ENCODE measurements at regions not wholly inside any gene's neighbourhood (a gene's known extent, or its start where the extent isn't known, plus 50 kb on each side); places are given as distances from the start of the nearest gene placed in this dataset.
A peak's percentile ranks its signal among the peaks of the same experiment; 100 is the strongest.

DNA sequence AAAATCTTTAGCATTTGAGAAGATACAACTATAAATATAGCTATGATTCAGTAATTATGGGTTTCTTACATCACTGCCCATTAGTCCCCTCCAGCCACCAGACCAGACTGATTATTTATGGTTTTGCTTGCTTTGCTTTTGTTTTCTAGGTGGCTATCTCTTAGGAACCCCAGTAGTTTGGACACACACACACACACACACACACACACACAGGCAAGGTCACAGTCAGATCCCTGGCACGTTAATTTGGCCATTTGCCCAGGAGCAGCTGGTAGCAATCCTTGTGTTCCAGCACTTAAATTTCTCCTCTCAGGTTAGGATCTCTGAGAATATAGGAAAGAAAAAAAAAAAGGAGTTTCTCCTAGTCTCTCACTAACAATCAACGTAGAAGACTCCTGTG, 90.2 kb upstream of the RESF1 start:
- peaks cover 11 to 24% of the 10 kb centered on the region in 2 experiments for H3K36me3 ChIP-seq (replicated peaks in 1 of 2; ENCODE audit: control extremely low read depth in 1 of 2, control insufficient read depth in 1 of 2, extremely low read depth in 1 of 2, insufficient read depth in 2 of 2, low read length in 1 of 2)
- ChIA-PET POLR2A (interaction anchor here (0.8 to 1.2 kb wide), 2 partner anchors 9 to 92 kb away, joined by 3 to 4 read pairs; no protein-coding TSS in a partner anchor), CTCF (interaction anchor here (0.8 kb wide), 1 partner anchor 443 kb away, joined by 3 read pairs; no protein-coding TSS in a partner anchor)
- peak overlapping the region; percentile 68 for H3K27ac Mint-ChIP-seq
- H3K4me3 ChIP-seq (ENCODE audit: control extremely low read depth in 1 of 5, extremely low read depth in 1 of 5, insufficient read depth in 1 of 5, low read depth in 2 of 5, low read length in 4 of 5) = no peak overlapping the region
- TF ChIP-seq EZH2 (IDR thresholded peaks at IDR 0.05; ENCODE audit: borderline replicate concordance, insufficient read depth, low read depth, low read length, poor library complexity, severe bottlenecking) = no peak
- TF ChIP-seq, protein P1, sequence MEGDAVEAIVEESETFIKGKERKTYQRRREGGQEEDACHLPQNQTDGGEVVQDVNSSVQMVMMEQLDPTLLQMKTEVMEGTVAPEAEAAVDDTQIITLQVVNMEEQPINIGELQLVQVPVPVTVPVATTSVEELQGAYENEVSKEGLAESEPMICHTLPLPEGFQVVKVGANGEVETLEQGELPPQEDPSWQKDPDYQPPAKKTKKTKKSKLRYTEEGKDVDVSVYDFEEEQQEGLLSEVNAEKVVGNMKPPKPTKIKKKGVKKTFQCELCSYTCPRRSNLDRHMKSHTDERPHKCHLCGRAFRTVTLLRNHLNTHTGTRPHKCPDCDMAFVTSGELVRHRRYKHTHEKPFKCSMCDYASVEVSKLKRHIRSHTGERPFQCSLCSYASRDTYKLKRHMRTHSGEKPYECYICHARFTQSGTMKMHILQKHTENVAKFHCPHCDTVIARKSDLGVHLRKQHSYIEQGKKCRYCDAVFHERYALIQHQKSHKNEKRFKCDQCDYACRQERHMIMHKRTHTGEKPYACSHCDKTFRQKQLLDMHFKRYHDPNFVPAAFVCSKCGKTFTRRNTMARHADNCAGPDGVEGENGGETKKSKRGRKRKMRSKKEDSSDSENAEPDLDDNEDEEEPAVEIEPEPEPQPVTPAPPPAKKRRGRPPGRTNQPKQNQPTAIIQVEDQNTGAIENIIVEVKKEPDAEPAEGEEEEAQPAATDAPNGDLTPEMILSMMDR (IDR thresholded peaks at IDR 0.05) = no peak
- H3K9me3 Mint-ChIP-seq (ENCODE audit: insufficient read depth) = peaks cover 5% of the 10 kb centered on the region
- no peaks in the 10 kb centered on the region for H4K20me1 ChIP-seq (ENCODE audit: control insufficient read depth, insufficient read depth, low read length, poor library complexity, severe bottlenecking)
- DNase-seq (no peak), ATAC-seq (ENCODE audit: low read depth) (no peak)
- H3K9me3 ChIP-seq (ENCODE audit: control extremely low read depth in 1 of 3, control insufficient read depth in 2 of 3, insufficient read depth in 1 of 3, low read length in 2 of 3) = peaks cover 0 to 56% (median 5%) of the 10 kb centered on the region in 3 donors
- no peaks in the 10 kb centered on the region for H3K27me3 ChIP-seq (replicated peaks in 1 of 4; ENCODE audit: control extremely low read depth in 1 of 4, control insufficient read depth in 3 of 4, insufficient read depth in 4 of 4, low read length in 3 of 4)
- WGBS (ENCODE audit: insufficient coverage) = no CpG with 5 or more reads among the region's 2 CpGs
- no peak overlapping the region for H3K4me2 ChIP-seq (replicated peaks; ENCODE audit: low read depth, low read length, poor library complexity, severe bottlenecking)
- H3K4me3 Mint-ChIP-seq = no peak overlapping the region
- no peak overlapping the region for H2AFZ ChIP-seq (ENCODE audit: insufficient read depth, low read depth, low read length, poor library complexity, severe bottlenecking)
- peaks cover 37 to 51% of the 10 kb centered on the region in 2 donors for H3K4me1 ChIP-seq (ENCODE audit: control insufficient read depth in 2 of 2, insufficient read depth in 2 of 2, low read length in 2 of 2)
- peaks cover 58% of the 10 kb centered on the region for H3K79me2 ChIP-seq (ENCODE audit: control insufficient read depth, insufficient read depth, low read length)
- H3K27ac ChIP-seq (ENCODE audit: low read length in 2 of 2) = peak overlapping the region in 1 of 2 donors; percentile 5
- intact Hi-C loops (cut with micrococcal nuclease) = loop anchor here (5.0 kb wide), 1 partner anchor 37 kb away; no protein-coding TSS in a partner anchor
- H3K9ac ChIP-seq (ENCODE audit: low read length) = no peak overlapping the region
- peaks cover 60% of the 10 kb centered on the region for H3K4me1 Mint-ChIP-seq
- no peaks in the 10 kb centered on the region for H3K27me3 Mint-ChIP-seq

DNA sequence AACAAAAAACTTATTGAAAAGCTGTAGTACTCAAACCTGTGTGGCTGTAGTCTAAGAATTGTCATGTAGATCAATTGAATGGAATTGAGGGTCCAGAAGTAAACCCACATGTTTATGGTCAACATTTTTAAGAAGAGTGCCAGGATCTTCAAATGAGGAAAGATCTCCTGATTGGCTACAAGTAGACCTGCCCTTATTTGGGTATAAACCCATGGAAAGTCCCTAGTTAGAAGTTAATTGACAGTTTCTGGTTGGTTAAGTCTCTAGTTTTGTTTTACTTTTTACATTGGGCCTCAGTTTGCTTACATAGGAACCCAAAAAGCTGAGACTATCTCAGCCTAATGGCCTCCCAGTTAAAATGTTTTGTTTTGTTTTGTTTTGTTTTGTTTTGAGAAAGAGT, 91.9 kb upstream of the RESF1 start:
- Mint-ChIP-seq H3K27me3 (no peaks in the 10 kb centered on the region), H3K4me3 (peak overlapping the region; percentile 19), H3K27ac (peak overlapping the region; percentile 82), H3K9me3 (ENCODE audit: insufficient read depth) (peaks cover under 1% of the 10 kb centered on the region), H3K4me1 (peaks cover 46% of the 10 kb centered on the region)
- ChIA-PET CTCF (interaction anchor here (1.0 to 1.3 kb wide), 3 partner anchors 13 to 444 kb away, joined by 3 to 4 read pairs (median 3); no protein-coding TSS in a partner anchor), POLR2A (interaction anchor here (0.6 to 0.7 kb wide), 2 partner anchors 29 to 61 kb away, joined by 4 read pairs; no protein-coding TSS in a partner anchor)
- H3K4me2 ChIP-seq (replicated peaks; ENCODE audit: low read depth, low read length, poor library complexity, severe bottlenecking) = peak overlapping the region; percentile 5
- peaks cover 29 to 43% of the 10 kb centered on the region in 2 donors for H3K4me1 ChIP-seq (ENCODE audit: control insufficient read depth in 2 of 2, insufficient read depth in 2 of 2, low read length in 2 of 2)
- no peak overlapping the region for H2AFZ ChIP-seq (ENCODE audit: insufficient read depth, low read depth, low read length, poor library complexity, severe bottlenecking)
- DNase-seq (peak; percentile 46), ATAC-seq (ENCODE audit: low read depth) (peak; percentile 58)
- H4K20me1 ChIP-seq (ENCODE audit: control insufficient read depth, insufficient read depth, low read length, poor library complexity, severe bottlenecking) = no peaks in the 10 kb centered on the region
- H3K36me3 ChIP-seq (replicated peaks in 1 of 2; ENCODE audit: control extremely low read depth in 1 of 2, control insufficient read depth in 1 of 2, extremely low read depth in 1 of 2, insufficient read depth in 2 of 2, low read length in 1 of 2) = peaks cover 3 to 14% of the 10 kb centered on the region in 2 experiments
- peak overlapping the region in 1 of 2 donors; percentile 74 for H3K27ac ChIP-seq (ENCODE audit: low read length in 2 of 2)
- no peak overlapping the region for H3K4me3 ChIP-seq (ENCODE audit: control extremely low read depth in 1 of 5, extremely low read depth in 1 of 5, insufficient read depth in 1 of 5, low read depth in 2 of 5, low read length in 4 of 5)
- H3K9me3 ChIP-seq (ENCODE audit: control extremely low read depth in 1 of 3, control insufficient read depth in 2 of 3, insufficient read depth in 1 of 3, low read length in 2 of 3) = peaks cover 0 to 43% (median 5%) of the 10 kb centered on the region in 3 donors
- no peak overlapping the region for H3K9ac ChIP-seq (ENCODE audit: low read length)
- intact Hi-C loops (cut with micrococcal nuclease) = loop anchor here (1.0 to 5.0 kb wide), 2 partner anchors 8 to 35 kb away; no protein-coding TSS in a partner anchor
- TF ChIP-seq EZH2 (IDR thresholded peaks at IDR 0.05; ENCODE audit: borderline replicate concordance, insufficient read depth, low read depth, low read length, poor library complexity, severe bottlenecking) = no peak
- TF ChIP-seq, protein P1 (IDR thresholded peaks at IDR 0.05) = no peak
- no peaks in the 10 kb centered on the region for H3K27me3 ChIP-seq (replicated peaks in 1 of 4; ENCODE audit: control extremely low read depth in 1 of 4, control insufficient read depth in 3 of 4, insufficient read depth in 4 of 4, low read length in 3 of 4)
- H3K79me2 ChIP-seq (ENCODE audit: control insufficient read depth, insufficient read depth, low read length) = peaks cover 48% of the 10 kb centered on the region

All from B cell (primary cell).